H1 (cell line): ENCODE measurements at regions not wholly inside any gene's neighbourhood (a gene's known extent, or its start where the extent isn't known, plus 50 kb on each side); places are given as distances from the start of the nearest gene placed in this dataset.

Experiments used
- EGR1 ChIP-seq: IDR thresholded peaks from 2 replicates; pipeline ENCODE4 v1.6.1; 2011; ENCODE audit warnings: low read depth, low read length, borderline replicate concordance
- GABPA ChIP-seq: IDR thresholded peaks from 2 replicates; pipeline ENCODE4 v1.6.1; 2011; ENCODE audit warnings: mild to moderate bottlenecking, low read length, moderate library complexity, borderline replicate concordance; ENCODE audit not compliant: insufficient read depth
- MAFK ChIP-seq: IDR thresholded peaks from 2 replicates; pipeline ENCODE4 v1.6.1; 2012; ENCODE audit warnings: low read depth, mild to moderate bottlenecking, improper control_type of control experiment, low read length
- NANOG ChIP-seq: IDR thresholded peaks from 2 replicates; pipeline ENCODE4 v1.6.1; 2011; ENCODE audit warnings: low read length, low read depth, mild to moderate bottlenecking, inconsistent platforms; ENCODE audit not compliant: insufficient read depth, poor library complexity, severe bottlenecking
- RXRA ChIP-seq: IDR thresholded peaks from 2 replicates; pipeline ENCODE4 v1.6.1; 2011; ENCODE audit warnings: low read depth, mild to moderate bottlenecking, low read length, moderate library complexity; ENCODE audit not compliant: insufficient read depth
- ZNF274 ChIP-seq: IDR thresholded peaks from 2 replicates; pipeline ENCODE4 v1.7.0; 2012; ENCODE audit warnings: low read length, borderline replicate concordance; ENCODE audit errors: extremely low read depth

DNA sequence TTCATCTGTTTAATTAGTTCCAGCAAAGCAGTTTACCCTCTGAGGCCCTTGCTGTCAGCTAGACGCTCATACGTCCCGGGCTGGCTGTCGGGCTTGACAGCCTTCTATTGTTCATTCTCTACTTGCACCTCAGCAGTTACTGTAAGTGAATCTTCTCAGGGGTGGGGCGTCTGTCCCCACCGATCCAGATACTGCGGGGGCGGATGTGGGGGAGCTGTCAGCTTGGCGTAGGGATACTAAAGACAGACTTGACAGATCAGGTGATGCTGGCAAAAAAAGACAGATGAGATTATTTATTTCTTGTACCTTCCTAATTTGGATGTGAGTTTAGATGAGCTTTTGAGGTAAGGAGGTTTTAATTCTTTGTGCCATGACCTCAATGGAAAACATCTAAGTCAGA, 315.3 kb downstream of the NR2F2 start (continued):
- TF ChIP-seq NANOG (no peak), EGR1 (no peak), MAFK (no peak), RXRA (no peak), ZNF274 (no peak), GABPA (no peak)
